Muscle layer of duodenum (tissue), 2 donors: ENCODE measurements at regions not wholly inside any gene's neighbourhood (a gene's known extent, or its start where the extent isn't known, plus 50 kb on each side); places are given as distances from the start of the nearest gene placed in this dataset.
"Not testable (repeated sequence)": the region's sequence is repeated elsewhere in the genome, so short reads cannot be mapped to it uniquely, and the experiment has no call there.

ENCODE experiments used
- H3K27ac ChIP-seq: one replicate; pipeline ENCODE4 v1.7.0; 2013; ENCODE audit warnings: mild to moderate bottlenecking, low read length
- H3K27me3 ChIP-seq: one replicate; pipeline ENCODE4 v1.7.0; 2013; ENCODE audit warnings: low read depth, mild to moderate bottlenecking, control low read depth, low read length
- H3K36me3 ChIP-seq, 2 donors: one replicate each; pipeline ENCODE4 v1.7.0; 2013; ENCODE audit warnings: low read length in 2 of 2, control low read depth in 1 of 2, mild to moderate bottlenecking in 1 of 2; ENCODE audit not compliant: insufficient read depth in 2 of 2, control insufficient read depth in 1 of 2
- H3K4me1 ChIP-seq, 2 donors: one replicate each; pipeline ENCODE4 v1.7.0; 2013; ENCODE audit warnings: low read length in 2 of 2, mild to moderate bottlenecking in 2 of 2, control low read depth in 1 of 2, moderate library complexity in 1 of 2; ENCODE audit not compliant: insufficient read depth in 2 of 2, control insufficient read depth in 1 of 2
- H3K4me3 ChIP-seq, 2 donors: one replicate each; pipeline ENCODE4 v1.7.0; 2013; ENCODE audit warnings: low read length in 2 of 2, low read depth in 1 of 2, mild to moderate bottlenecking in 1 of 2
- H3K9me3 ChIP-seq, 2 donors: one replicate each; pipeline ENCODE4 v1.7.0; 2013; ENCODE audit warnings: low read length in 2 of 2, control low read depth in 1 of 2, mild to moderate bottlenecking in 1 of 2; ENCODE audit not compliant: control insufficient read depth in 1 of 2
- donor health status: healthy.

GRCh38 chr2:111376272-111376970 is 255.7 kb downstream of the BCL2L11 start:
- H3K27me3 ChIP-seq, H3K27ac ChIP-seq: not testable (repeated sequence)

GRCh38 chr2:111376971-111377352 is 256.2 kb downstream of the BCL2L11 start:
- not testable (repeated sequence) for H3K4me3 ChIP-seq, H3K9me3 ChIP-seq, H3K27me3 ChIP-seq, H3K27ac ChIP-seq, H3K36me3 ChIP-seq, H3K4me1 ChIP-seq

More at GRCh38 chr2:111376272-111376970, 255.7 kb downstream of the BCL2L11 start:
- H3K4me1 ChIP-seq, H3K9me3 ChIP-seq, H3K36me3 ChIP-seq, H3K4me3 ChIP-seq: not testable (repeated sequence)

GRCh38 chr2:111377386-111377959 is 256.8 kb downstream of the BCL2L11 start:
- H3K27ac ChIP-seq, H3K27me3 ChIP-seq, H3K4me3 ChIP-seq, H3K4me1 ChIP-seq, H3K36me3 ChIP-seq, H3K9me3 ChIP-seq: not testable (repeated sequence)

- H3K9me3 ChIP-seq, H3K4me1 ChIP-seq, H3K27ac ChIP-seq, H3K27me3 ChIP-seq, H3K36me3 ChIP-seq, H3K4me3 ChIP-seq: not testable (repeated sequence)
Measured at GRCh38 chr2:111378348-111378747, 257.6 kb downstream of the BCL2L11 start.

- H3K27ac ChIP-seq, H3K9me3 ChIP-seq, H3K4me3 ChIP-seq, H3K36me3 ChIP-seq, H3K4me1 ChIP-seq, H3K27me3 ChIP-seq: not testable (repeated sequence)
Measured at GRCh38 chr2:111380733-111381439, 260.2 kb downstream of the BCL2L11 start.

GRCh38 chr2:111381530-111382306 is 261.0 kb downstream of the BCL2L11 start:
- not testable (repeated sequence) for H3K27ac ChIP-seq

GRCh38 chr2:111382507-111382906 is 261.8 kb downstream of the BCL2L11 start:
- not testable (repeated sequence) for H3K9me3 ChIP-seq, H3K36me3 ChIP-seq, H3K4me1 ChIP-seq, H3K27me3 ChIP-seq, H3K27ac ChIP-seq, H3K4me3 ChIP-seq

More at GRCh38 chr2:111381530-111382306, 261.0 kb downstream of the BCL2L11 start:
- not testable (repeated sequence) for H3K4me3 ChIP-seq, H3K36me3 ChIP-seq, H3K9me3 ChIP-seq, H3K4me1 ChIP-seq, H3K27me3 ChIP-seq

GRCh38 chr2:111383311-111383710 is 262.6 kb downstream of the BCL2L11 start:
- not testable (repeated sequence) for H3K27me3 ChIP-seq, H3K4me3 ChIP-seq, H3K36me3 ChIP-seq, H3K4me1 ChIP-seq, H3K9me3 ChIP-seq, H3K27ac ChIP-seq

- not testable (repeated sequence) for H3K4me3 ChIP-seq, H3K36me3 ChIP-seq, H3K4me1 ChIP-seq, H3K27ac ChIP-seq, H3K27me3 ChIP-seq, H3K9me3 ChIP-seq
Measured at GRCh38 chr2:111385226-111385957, 264.7 kb downstream of the BCL2L11 start.

- not testable (repeated sequence) for H3K4me1 ChIP-seq, H3K4me3 ChIP-seq, H3K36me3 ChIP-seq, H3K27ac ChIP-seq, H3K27me3 ChIP-seq, H3K9me3 ChIP-seq
Measured at GRCh38 chr2:111390605-111391004, 269.9 kb downstream of the BCL2L11 start.
